Upper lobe of right lung (tissue), 1 donor: ENCODE measurements at regions not wholly inside any gene's neighbourhood (a gene's known extent, or its start where the extent isn't known, plus 50 kb on each side); places are given as distances from the start of the nearest gene placed in this dataset.

Source experiments
- ATAC-seq: fragments of 200-7000 bp; cut with Tn5 transposase; one replicate; pipeline ENCODE4 v1.9.1; 2020; ENCODE audit warnings: mild to moderate bottlenecking, moderate library complexity
- DNase-seq: peaks from one replicate; pipeline ENCODE4 v3.0.0-alpha.2; 2020
- H3K27ac ChIP-seq: fragments of 200-600 bp; one replicate; pipeline ENCODE4 v1.8.0; 2022
- H3K27me3 ChIP-seq: fragments of 200-600 bp; one replicate; pipeline ENCODE4 v1.8.0; 2022; ENCODE audit warnings: mild to moderate bottlenecking
- H3K36me3 ChIP-seq: fragments of 200-600 bp; one replicate; pipeline ENCODE4 v1.8.0; 2022
- H3K4me1 ChIP-seq: fragments of 200-600 bp; one replicate; pipeline ENCODE4 v1.8.0; 2022
- H3K4me3 ChIP-seq: fragments of 200-600 bp; one replicate; pipeline ENCODE4 v1.8.0; 2022; ENCODE audit warnings: mild to moderate bottlenecking
- H3K9me3 ChIP-seq: fragments of 200-600 bp; one replicate; pipeline ENCODE4 v1.8.0; 2022
- intact Hi-C: fragments of 100-400 bp; cut with DNase I; formaldehyde crosslinking; loops from one replicate; pipeline ENCODE4 v1.11.0; 2022
- TF ChIP-seq, protein P1 (sequence below): fragments of 200-600 bp; IDR thresholded peaks from one replicate; pipeline ENCODE4 v1.8.0; 2022; ENCODE audit warnings: antibody characterized with exemption
- donor health status: DM: no; HTN: yes; CAD: no; lungs with severe emphysema.

DNA sequence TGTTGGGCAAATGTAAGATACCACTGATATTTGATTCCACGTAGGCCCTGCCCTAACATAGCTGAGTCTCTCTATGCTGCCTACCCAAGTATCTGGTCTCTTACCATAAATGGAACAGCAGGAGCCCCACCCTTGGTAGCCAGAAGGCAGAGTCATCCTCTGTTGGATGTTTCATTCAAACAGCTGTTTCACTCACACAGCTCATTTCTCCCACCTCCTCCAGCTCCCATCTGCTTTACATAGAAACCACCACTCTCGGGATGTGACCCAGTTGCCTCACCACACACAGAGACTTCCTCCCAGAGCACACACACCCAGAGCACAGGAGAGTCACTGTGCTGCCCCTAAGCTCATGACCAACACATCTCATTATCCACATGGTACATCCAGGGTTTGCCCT lies 165.3 kb downstream of the TMEM167A start:
- DNase-seq (no peak), ATAC-seq (no peak)
- TF ChIP-seq, protein P1, sequence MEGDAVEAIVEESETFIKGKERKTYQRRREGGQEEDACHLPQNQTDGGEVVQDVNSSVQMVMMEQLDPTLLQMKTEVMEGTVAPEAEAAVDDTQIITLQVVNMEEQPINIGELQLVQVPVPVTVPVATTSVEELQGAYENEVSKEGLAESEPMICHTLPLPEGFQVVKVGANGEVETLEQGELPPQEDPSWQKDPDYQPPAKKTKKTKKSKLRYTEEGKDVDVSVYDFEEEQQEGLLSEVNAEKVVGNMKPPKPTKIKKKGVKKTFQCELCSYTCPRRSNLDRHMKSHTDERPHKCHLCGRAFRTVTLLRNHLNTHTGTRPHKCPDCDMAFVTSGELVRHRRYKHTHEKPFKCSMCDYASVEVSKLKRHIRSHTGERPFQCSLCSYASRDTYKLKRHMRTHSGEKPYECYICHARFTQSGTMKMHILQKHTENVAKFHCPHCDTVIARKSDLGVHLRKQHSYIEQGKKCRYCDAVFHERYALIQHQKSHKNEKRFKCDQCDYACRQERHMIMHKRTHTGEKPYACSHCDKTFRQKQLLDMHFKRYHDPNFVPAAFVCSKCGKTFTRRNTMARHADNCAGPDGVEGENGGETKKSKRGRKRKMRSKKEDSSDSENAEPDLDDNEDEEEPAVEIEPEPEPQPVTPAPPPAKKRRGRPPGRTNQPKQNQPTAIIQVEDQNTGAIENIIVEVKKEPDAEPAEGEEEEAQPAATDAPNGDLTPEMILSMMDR: no peak
- Histone ChIP-seq H3K4me3 (no peak overlapping the region), H3K4me1 (no peaks in the 10 kb centered on the region), H3K27me3 (no peaks in the 10 kb centered on the region), H3K36me3 (no peaks in the 10 kb centered on the region), H3K27ac (no peak overlapping the region), H3K9me3 (no peaks in the 10 kb centered on the region)
- intact Hi-C loops: no loop called here

DNA sequence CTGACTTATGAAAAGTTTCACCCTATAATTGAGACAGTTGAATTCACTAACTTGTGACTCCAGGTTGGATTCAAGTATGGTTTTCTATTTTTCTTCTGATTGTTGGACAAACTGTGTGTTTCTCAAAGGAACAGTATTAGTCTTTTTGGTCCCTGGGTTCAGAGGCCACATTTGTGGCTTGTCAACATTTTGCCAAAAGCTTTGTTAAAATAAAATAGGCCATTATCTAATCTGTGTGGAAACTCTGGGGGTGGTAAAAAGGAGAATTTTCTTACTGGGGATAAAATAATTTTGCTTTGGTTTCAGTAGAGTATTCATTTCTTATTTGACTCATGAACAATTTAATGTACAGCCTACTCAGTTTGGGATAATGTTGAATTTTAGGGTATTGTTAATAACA lies 166.3 kb downstream of the TMEM167A start:
- intact Hi-C loops: no loop called here

DNA sequence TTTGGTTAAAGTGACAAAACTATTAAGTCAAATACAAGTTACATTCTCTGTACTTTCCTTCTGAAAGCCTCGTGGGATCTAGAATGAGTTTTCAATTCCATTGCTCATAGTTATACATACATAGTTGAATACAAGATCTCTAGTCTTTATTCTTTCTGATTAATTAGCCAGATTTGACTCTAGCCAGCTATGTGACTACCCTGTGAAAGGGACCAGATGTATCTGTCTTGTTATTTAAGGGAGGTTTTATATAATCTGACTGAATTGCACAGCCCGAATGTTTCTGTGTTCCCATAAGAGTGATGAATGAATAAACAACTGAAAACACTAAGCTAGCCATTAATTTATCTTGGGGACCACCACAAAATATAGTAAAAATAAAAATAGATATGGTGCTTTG lies 166.7 kb downstream of the TMEM167A start:
- Histone ChIP-seq H3K9me3 (no peaks in the 10 kb centered on the region), H3K27me3 (no peaks in the 10 kb centered on the region), H3K36me3 (no peaks in the 10 kb centered on the region), H3K4me3 (no peak overlapping the region), H3K4me1 (no peaks in the 10 kb centered on the region), H3K27ac (no peak overlapping the region)
- TF ChIP-seq, protein P1: no peak
- no peak for DNase-seq
- ATAC-seq: no peak
- intact Hi-C loops: no loop called here

More for the DNA sequence above, 166.3 kb downstream of the TMEM167A start:
- TF ChIP-seq, protein P1: no peak
- Histone ChIP-seq H3K36me3 (no peaks in the 10 kb centered on the region), H3K4me1 (no peaks in the 10 kb centered on the region), H3K27me3 (no peaks in the 10 kb centered on the region), H3K9me3 (no peaks in the 10 kb centered on the region), H3K27ac (no peak overlapping the region), H3K4me3 (no peak overlapping the region)
- ATAC-seq (no peak), DNase-seq (no peak)

DNA sequence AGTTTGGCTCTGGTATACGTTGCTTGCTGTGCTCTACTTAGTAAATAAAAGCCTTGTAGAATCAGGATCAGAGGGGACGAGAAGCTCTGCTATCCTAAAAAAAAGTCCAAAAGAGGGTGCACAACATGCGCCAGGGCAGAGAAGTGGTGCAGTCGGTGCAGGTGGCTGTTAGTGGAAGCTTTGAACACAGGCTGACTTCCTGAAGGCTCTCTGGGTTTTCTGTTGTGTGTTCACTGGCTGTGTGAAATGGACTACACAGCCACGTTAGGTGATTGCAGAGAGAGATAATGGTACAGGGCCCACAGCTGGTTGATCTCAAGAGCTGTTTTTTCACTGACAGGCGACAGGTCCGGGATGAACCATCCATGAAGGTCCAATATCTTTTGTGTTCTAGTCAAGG lies 167.4 kb downstream of the TMEM167A start:
- intact Hi-C loops: no loop called here
- ATAC-seq: no peak
- no peaks in the 10 kb centered on the region for H3K36me3 ChIP-seq
- H3K4me1 ChIP-seq: no peaks in the 10 kb centered on the region
- no peak overlapping the region for H3K27ac ChIP-seq
- DNase-seq: no peak
- H3K27me3 ChIP-seq: no peaks in the 10 kb centered on the region
- H3K4me3 ChIP-seq: no peak overlapping the region
- H3K9me3 ChIP-seq: no peaks in the 10 kb centered on the region
- TF ChIP-seq, protein P1: no peak

DNA sequence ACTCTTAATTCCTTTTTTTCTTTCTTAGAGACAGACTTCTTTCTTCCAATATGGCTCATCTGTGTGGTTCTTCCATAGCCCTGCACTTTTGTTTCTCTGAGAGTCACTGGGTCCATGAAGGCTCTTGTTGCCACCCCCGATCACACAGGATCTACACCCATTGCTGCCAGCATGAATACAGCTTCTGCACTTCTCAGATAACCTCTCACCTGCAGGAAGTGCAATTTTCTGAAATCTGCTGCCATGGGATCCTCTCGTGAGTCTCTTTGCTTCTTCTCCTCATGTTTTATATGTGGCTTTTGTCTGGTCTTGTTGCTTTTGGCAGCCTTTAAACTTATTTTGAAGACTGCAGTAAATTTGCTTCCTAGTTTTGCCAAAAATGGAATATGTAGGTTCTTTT lies 171.2 kb downstream of the TMEM167A start:
- no peak for ATAC-seq
- intact Hi-C loops: no loop called here
- DNase-seq: no peak
- Histone ChIP-seq H3K4me1 (no peaks in the 10 kb centered on the region), H3K4me3 (no peak overlapping the region), H3K9me3 (peaks cover 9% of the 10 kb centered on the region), H3K27me3 (no peaks in the 10 kb centered on the region), H3K27ac (no peak overlapping the region), H3K36me3 (no peaks in the 10 kb centered on the region)
- TF ChIP-seq, protein P1: no peak

DNA sequence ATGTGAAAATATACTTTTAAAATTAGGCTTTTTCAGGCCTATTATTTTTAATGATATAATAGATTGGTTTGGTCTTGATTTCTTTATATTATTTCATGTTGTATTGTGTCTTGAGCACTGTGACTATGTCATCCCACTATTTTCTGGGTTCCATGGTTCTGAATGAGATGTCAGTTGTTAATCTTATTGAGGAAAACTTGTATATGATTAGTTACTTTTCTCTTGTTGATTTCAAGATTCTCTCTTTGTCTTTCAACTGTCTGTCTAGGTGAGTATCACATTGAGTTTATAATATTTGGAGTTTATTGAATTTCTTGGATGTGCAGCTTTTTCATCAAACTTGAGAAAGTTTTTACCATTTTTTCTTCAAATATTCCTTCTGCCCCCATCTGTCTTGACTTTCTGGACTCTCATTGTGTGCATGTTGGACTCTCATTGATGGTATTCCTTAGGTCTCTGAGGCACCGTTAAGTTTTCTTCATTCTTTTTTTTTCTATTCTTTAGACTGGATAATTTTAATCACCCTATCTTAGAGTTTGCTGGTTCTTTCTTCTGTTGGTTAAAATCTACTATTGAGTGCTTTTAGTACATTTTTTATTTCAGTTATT lies 175.8 kb downstream of the TMEM167A start:
- Histone ChIP-seq H3K27ac (no peak overlapping the region), H3K36me3 (no peaks in the 10 kb centered on the region), H3K4me1 (no peaks in the 10 kb centered on the region), H3K4me3 (no peak overlapping the region), H3K9me3 (peaks cover 15% of the 10 kb centered on the region), H3K27me3 (no peaks in the 10 kb centered on the region)
- ATAC-seq: no peak
- DNase-seq: no peak
- TF ChIP-seq, protein P1: no peak
- intact Hi-C loops: no loop called here
